ENCODE measurements at regions not wholly inside any gene's neighbourhood (a gene's known extent, or its start where the extent isn't known, plus 50 kb on each side); places are given as distances from the start of the nearest gene placed in this dataset.

DNA sequence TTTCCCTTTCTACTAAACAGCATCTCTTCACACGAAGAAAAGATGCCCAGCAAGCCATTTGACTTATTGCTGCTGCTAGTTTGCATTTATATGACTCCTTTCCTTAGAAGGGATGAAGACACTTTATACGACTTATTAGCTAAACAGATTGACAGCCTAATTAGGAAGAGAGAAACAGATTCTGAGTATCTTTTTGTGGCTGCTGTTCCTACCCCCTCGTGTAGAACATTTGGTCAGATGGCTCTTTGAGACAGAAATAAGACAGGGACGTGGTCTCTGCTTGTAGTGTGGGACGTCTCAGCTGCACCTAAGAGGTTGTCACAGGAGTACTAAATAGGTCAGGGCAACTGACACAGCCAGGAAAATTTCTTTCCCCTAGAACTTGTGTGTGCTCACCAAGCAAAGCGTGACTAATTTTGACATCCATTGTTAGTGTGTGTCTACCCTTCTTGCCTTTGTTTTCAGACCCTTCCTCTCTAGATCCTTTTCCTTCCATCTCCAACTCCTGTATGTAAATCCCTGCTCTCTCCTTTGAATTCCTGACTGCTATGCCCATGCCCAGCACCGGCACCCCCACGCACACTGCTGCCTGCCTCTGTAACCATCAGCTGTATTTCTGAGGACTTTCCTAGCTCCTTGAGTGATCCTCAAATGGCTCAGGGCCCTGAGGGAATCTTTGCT is 83.2 kb downstream of the DAD1 start:
- H3K9me2 ChIP-seq (replicated peaks; ENCODE audit: low read depth, low read length), result no peaks in the 10 kb centered on the region
- peak overlapping the region; percentile 17 for H3K9ac ChIP-seq (ENCODE audit: low read depth, low read length, poor library complexity, severe bottlenecking)
- no peak for TF ChIP-seq EZH2phosphoT487 (IDR thresholded peaks at IDR 0.05; ENCODE audit: borderline replicate concordance)
- TF ChIP-seq, protein P1, sequence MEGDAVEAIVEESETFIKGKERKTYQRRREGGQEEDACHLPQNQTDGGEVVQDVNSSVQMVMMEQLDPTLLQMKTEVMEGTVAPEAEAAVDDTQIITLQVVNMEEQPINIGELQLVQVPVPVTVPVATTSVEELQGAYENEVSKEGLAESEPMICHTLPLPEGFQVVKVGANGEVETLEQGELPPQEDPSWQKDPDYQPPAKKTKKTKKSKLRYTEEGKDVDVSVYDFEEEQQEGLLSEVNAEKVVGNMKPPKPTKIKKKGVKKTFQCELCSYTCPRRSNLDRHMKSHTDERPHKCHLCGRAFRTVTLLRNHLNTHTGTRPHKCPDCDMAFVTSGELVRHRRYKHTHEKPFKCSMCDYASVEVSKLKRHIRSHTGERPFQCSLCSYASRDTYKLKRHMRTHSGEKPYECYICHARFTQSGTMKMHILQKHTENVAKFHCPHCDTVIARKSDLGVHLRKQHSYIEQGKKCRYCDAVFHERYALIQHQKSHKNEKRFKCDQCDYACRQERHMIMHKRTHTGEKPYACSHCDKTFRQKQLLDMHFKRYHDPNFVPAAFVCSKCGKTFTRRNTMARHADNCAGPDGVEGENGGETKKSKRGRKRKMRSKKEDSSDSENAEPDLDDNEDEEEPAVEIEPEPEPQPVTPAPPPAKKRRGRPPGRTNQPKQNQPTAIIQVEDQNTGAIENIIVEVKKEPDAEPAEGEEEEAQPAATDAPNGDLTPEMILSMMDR (conservative IDR thresholded peaks at IDR 0.05; ENCODE audit: low read length), result no peak
- H3F3A ChIP-seq (ENCODE audit: low read depth), result no peaks in the 10 kb centered on the region
- no peaks in the 10 kb centered on the region for H3K27me3 ChIP-seq (ENCODE audit: insufficient read depth, low read length, poor library complexity, severe bottlenecking)
- H3K36me3 ChIP-seq (ENCODE audit: insufficient read depth, low read length), result peaks cover 71% of the 10 kb centered on the region; the same call in 1 of the 2 replicates
- H3K79me2 ChIP-seq (ENCODE audit: insufficient read depth, low read length), result peaks cover 94% of the 10 kb centered on the region
- peaks cover 30% of the 10 kb centered on the region for H3K4me1 ChIP-seq (ENCODE audit: insufficient read depth, low read length, poor library complexity, severe bottlenecking)
- no peak overlapping the region for H3K4me2 ChIP-seq (ENCODE audit: low read depth, low read length, poor library complexity, severe bottlenecking)
- H3K9me3 ChIP-seq (ENCODE audit: insufficient read depth, low read depth, low read length), result no peaks in the 10 kb centered on the region
- H2AFZ ChIP-seq (ENCODE audit: low read length), result no peak overlapping the region
- H4K20me1 ChIP-seq (ENCODE audit: insufficient read depth, low read length, poor library complexity, severe bottlenecking), result peaks cover 38% of the 10 kb centered on the region
- no peak overlapping the region for H3K4me3 ChIP-seq (ENCODE audit: low read length, poor library complexity, severe bottlenecking)

DNA sequence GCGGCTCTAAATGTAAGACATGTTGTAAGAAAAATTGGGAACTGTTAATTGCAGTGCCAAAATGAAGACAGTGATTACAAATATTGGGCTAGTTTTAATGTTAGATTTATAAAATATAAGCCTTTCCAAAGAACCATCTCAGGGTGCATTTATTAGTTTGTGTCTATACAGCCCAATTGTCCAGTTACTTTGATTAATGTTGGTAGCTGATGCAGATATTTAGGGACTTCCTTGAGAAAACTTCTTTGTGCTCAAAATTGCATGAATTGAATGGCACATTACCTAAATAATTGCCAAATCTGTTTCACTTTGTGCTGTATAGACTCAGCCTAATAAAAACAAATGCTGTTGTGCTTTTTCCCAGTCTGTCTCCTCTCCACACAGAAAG is 83.7 kb downstream of the DAD1 start:
- Histone ChIP-seq H3K9me3 (ENCODE audit: insufficient read depth, low read depth, low read length) (no peaks in the 10 kb centered on the region), H2AFZ (ENCODE audit: low read length) (no peak overlapping the region), H4K20me1 (ENCODE audit: insufficient read depth, low read length, poor library complexity, severe bottlenecking) (peaks cover 43% of the 10 kb centered on the region), H3K4me2 (ENCODE audit: low read depth, low read length, poor library complexity, severe bottlenecking) (no peak overlapping the region), H3K9me2 (replicated peaks; ENCODE audit: low read depth, low read length) (no peaks in the 10 kb centered on the region), H3K27me3 (ENCODE audit: insufficient read depth, low read length, poor library complexity, severe bottlenecking) (no peaks in the 10 kb centered on the region), H3K4me1 (ENCODE audit: insufficient read depth, low read length, poor library complexity, severe bottlenecking) (peaks cover 25% of the 10 kb centered on the region), H3F3A (ENCODE audit: low read depth) (no peaks in the 10 kb centered on the region), H3K4me3 (ENCODE audit: low read length, poor library complexity, severe bottlenecking) (no peak overlapping the region), H3K79me2 (ENCODE audit: insufficient read depth, low read length) (peaks cover 94% of the 10 kb centered on the region), H3K36me3 (ENCODE audit: insufficient read depth, low read length) (peaks cover 76% of the 10 kb centered on the region; the same call in 1 of the 2 replicates), H3K9ac (ENCODE audit: low read depth, low read length, poor library complexity, severe bottlenecking) (no peak overlapping the region)
- TF ChIP-seq, protein P1 (conservative IDR thresholded peaks at IDR 0.05; ENCODE audit: low read length), result no peak
- TF ChIP-seq EZH2phosphoT487 (IDR thresholded peaks at IDR 0.05; ENCODE audit: borderline replicate concordance), result no peak

DNA sequence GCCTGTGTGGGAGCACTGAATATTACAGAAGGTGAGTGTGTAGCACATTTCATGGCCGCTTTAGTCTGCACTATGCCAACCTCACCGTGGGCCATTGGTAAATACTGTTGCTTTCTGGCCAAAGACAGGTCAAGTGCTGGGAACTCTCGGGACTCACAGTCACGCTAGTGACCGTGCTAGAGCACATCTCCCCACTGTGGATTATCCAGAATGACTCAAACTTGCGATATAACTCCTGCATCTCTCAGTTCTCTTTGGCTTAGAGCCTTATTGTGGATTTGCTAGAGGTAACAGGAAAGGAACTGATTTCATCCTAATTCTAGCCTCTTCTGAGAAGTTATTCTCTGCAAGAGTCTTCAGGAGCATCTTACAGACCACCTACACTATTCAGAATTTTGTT is 86.5 kb downstream of the DAD1 start:
- H3K9me3 ChIP-seq (ENCODE audit: insufficient read depth, low read depth, low read length), result no peaks in the 10 kb centered on the region
- H3K4me2 ChIP-seq (ENCODE audit: low read depth, low read length, poor library complexity, severe bottlenecking), result no peak overlapping the region
- peaks cover 61% of the 10 kb centered on the region for H4K20me1 ChIP-seq (ENCODE audit: insufficient read depth, low read length, poor library complexity, severe bottlenecking)
- H2AFZ ChIP-seq (ENCODE audit: low read length), result no peak overlapping the region
- H3F3A ChIP-seq (ENCODE audit: low read depth), result no peaks in the 10 kb centered on the region
- TF ChIP-seq, protein P1 (conservative IDR thresholded peaks at IDR 0.05; ENCODE audit: low read length), result no peak
- TF ChIP-seq EZH2phosphoT487 (IDR thresholded peaks at IDR 0.05; ENCODE audit: borderline replicate concordance), result no peak
- H3K79me2 ChIP-seq (ENCODE audit: insufficient read depth, low read length), result peaks cover 95% of the 10 kb centered on the region
- peaks cover 67% of the 10 kb centered on the region; the same call in 1 of the 2 replicates for H3K36me3 ChIP-seq (ENCODE audit: insufficient read depth, low read length)
- H3K27me3 ChIP-seq (ENCODE audit: insufficient read depth, low read length, poor library complexity, severe bottlenecking), result no peaks in the 10 kb centered on the region
- peaks cover 22% of the 10 kb centered on the region for H3K4me1 ChIP-seq (ENCODE audit: insufficient read depth, low read length, poor library complexity, severe bottlenecking)
- no peaks in the 10 kb centered on the region for H3K9me2 ChIP-seq (replicated peaks; ENCODE audit: low read depth, low read length)
- no peak overlapping the region for H3K4me3 ChIP-seq (ENCODE audit: low read length, poor library complexity, severe bottlenecking)
- H3K9ac ChIP-seq (ENCODE audit: low read depth, low read length, poor library complexity, severe bottlenecking), result no peak overlapping the region

Data from Loucy (cell line).